PC-9 (cell line): ENCODE measurements at regions not wholly inside any gene's neighbourhood (a gene's known extent, or its start where the extent isn't known, plus 50 kb on each side); places are given as distances from the start of the nearest gene placed in this dataset.

Experiments
- BruUV-seq: library from RNA; stranded (reverse); fragments of 400-500 nt; replicated peaks from 2 replicates; lab custom pipeline; 2021; lab: Mats Ljungman, UMichigan
- CTCF ChIA-PET: fragments of 300-600 bp; sonication (Branson Sonifier 250); formaldehyde crosslinking; loops from one replicate; lab custom pipeline; 2022; ENCODE audit warnings: antibody characterized with exemption; lab: Charles Lee
- POLR2A ChIA-PET: fragments of 300-600 bp; sonication (Branson Sonifier 250); formaldehyde crosslinking; loops from one replicate; lab custom pipeline; 2022; ENCODE audit warnings: antibody characterized with exemption; ENCODE audit not compliant: unreplicated experiment; lab: Charles Lee
- DNase-seq, 2 experiments: peaks; one replicate each; pipeline versions ENCODE4 v3.0.0 to v3.0.0-alpha.2; 2015 to 2022; ENCODE audit warnings: mixed read lengths in 1 of 2
- H2AFZ ChIP-seq: fragments of 200-600 bp; sonication (generic); 2 replicates; pipeline ENCODE4 v1.8.1; 2017; ENCODE audit warnings: antibody characterized with exemption
- H3F3A ChIP-seq: fragments of 200-600 bp; sonication (generic); 2 replicates; pipeline ENCODE4 v1.8.1; 2017; ENCODE audit warnings: antibody characterized with exemption, mild to moderate bottlenecking, low read depth; ENCODE audit not compliant: insufficient read depth
- H3K27ac ChIP-seq: fragments of 200-600 bp; sonication (generic); 2 replicates; pipeline ENCODE4 v1.6.1; 2016; ENCODE audit warnings: mixed run types
- H3K27me3 ChIP-seq: fragments of 200-600 bp; sonication (generic); 2 replicates; pipeline ENCODE4 v1.6.1; 2016; ENCODE audit warnings: low read depth, mixed run types; ENCODE audit not compliant: insufficient read depth
- H3K36me3 ChIP-seq: fragments of 200-600 bp; sonication (generic); 2 replicates; pipeline ENCODE4 v1.6.1; 2016; ENCODE audit warnings: low read depth, mixed run types
- H3K4me1 ChIP-seq: fragments of 200-600 bp; sonication (generic); replicated peaks from 2 replicates; pipeline ENCODE4 v1.6.1; 2016; ENCODE audit warnings: mixed run types; ENCODE audit not compliant: insufficient read depth
- H3K4me2 ChIP-seq: fragments of 200-600 bp; sonication (generic); 2 replicates; pipeline ENCODE4 v1.6.1; 2017; ENCODE audit warnings: mixed run types
- H3K4me3 ChIP-seq: fragments of 200-600 bp; sonication (generic); 2 replicates; pipeline ENCODE4 v1.6.1; 2016; ENCODE audit warnings: mixed run types
- H3K79me2 ChIP-seq: fragments of 200-600 bp; sonication (generic); 2 replicates; pipeline ENCODE4 v1.6.1; 2017; ENCODE audit warnings: low read depth, mixed run types
- H3K9me2 ChIP-seq: fragments of 200-600 bp; sonication (generic); 2 replicates; pipeline ENCODE4 v1.8.1; 2017; ENCODE audit warnings: mild to moderate bottlenecking; ENCODE audit not compliant: insufficient read depth
- H3K9me3 ChIP-seq: fragments of 200-600 bp; sonication (generic); 2 replicates; pipeline ENCODE4 v1.8.1; 2016; ENCODE audit warnings: low read depth; ENCODE audit not compliant: insufficient read depth
- H4K20me1 ChIP-seq: fragments of 200-600 bp; sonication (generic); 2 replicates; pipeline ENCODE4 v1.8.1; 2017; ENCODE audit not compliant: insufficient read depth
- EZH2 ChIP-seq: fragments of 200-600 bp; sonication (generic); IDR thresholded peaks from 2 replicates; pipeline ENCODE4 v1.8.0; 2017; ENCODE audit warnings: antibody characterized with exemption, low read depth
- intact Hi-C: fragments of 100-400 bp; cut with micrococcal nuclease; formaldehyde crosslinking; loops from one replicate; pipeline ENCODE4 v1.10.0; 2022; ENCODE audit not compliant: unreplicated experiment
- TF ChIP-seq, protein P1 (sequence below): fragments of 200-600 bp; sonication (generic); conservative IDR thresholded peaks from 2 replicates; pipeline ENCODE4 v1.6.1; 2017; ENCODE audit warnings: mixed run types, antibody characterized with exemption, mild to moderate bottlenecking, moderate library complexity

DNA sequence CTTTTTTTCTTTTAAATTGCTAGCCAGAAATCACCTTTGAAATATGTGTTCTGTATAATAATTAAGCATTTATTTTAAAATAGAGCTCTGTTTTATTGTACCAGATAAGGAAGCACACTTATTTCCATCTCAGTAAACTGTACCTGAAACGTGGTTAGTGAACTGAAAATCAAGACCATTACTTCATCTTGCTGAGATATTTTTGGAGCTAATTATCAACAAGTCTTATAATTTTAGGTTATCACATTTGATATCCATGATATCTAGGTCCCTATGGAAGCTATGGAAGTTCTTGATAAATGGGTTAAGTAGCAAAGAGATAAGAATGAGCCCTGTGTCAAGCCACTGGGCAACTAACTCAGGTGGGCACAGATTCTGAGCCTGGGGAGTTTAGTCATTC, 187.2 kb downstream of the NFKBIZ start:
- Histone ChIP-seq H3K27ac (no peak overlapping the region), H3K4me2 (no peak overlapping the region), H3K4me1 (no peaks in the 10 kb centered on the region), H3K4me3 (no peak overlapping the region), H3K36me3 (no peaks in the 10 kb centered on the region), H3K9me3 (no peaks in the 10 kb centered on the region), H2AFZ (no peak overlapping the region), H3K9me2 (no peaks in the 10 kb centered on the region), H3F3A (no peaks in the 10 kb centered on the region), H3K27me3 (no peaks in the 10 kb centered on the region), H3K79me2 (no peaks in the 10 kb centered on the region), H4K20me1 (no peaks in the 10 kb centered on the region)
- POLR2A ChIA-PET: no interaction called here
- intact Hi-C loops: no loop called here
- no TSS peak for BruUV-seq
- TF ChIP-seq, protein P1, sequence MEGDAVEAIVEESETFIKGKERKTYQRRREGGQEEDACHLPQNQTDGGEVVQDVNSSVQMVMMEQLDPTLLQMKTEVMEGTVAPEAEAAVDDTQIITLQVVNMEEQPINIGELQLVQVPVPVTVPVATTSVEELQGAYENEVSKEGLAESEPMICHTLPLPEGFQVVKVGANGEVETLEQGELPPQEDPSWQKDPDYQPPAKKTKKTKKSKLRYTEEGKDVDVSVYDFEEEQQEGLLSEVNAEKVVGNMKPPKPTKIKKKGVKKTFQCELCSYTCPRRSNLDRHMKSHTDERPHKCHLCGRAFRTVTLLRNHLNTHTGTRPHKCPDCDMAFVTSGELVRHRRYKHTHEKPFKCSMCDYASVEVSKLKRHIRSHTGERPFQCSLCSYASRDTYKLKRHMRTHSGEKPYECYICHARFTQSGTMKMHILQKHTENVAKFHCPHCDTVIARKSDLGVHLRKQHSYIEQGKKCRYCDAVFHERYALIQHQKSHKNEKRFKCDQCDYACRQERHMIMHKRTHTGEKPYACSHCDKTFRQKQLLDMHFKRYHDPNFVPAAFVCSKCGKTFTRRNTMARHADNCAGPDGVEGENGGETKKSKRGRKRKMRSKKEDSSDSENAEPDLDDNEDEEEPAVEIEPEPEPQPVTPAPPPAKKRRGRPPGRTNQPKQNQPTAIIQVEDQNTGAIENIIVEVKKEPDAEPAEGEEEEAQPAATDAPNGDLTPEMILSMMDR: no peak
- no peak for TF ChIP-seq EZH2
- no peak for DNase-seq
- CTCF ChIA-PET: no interaction called here

DNA sequence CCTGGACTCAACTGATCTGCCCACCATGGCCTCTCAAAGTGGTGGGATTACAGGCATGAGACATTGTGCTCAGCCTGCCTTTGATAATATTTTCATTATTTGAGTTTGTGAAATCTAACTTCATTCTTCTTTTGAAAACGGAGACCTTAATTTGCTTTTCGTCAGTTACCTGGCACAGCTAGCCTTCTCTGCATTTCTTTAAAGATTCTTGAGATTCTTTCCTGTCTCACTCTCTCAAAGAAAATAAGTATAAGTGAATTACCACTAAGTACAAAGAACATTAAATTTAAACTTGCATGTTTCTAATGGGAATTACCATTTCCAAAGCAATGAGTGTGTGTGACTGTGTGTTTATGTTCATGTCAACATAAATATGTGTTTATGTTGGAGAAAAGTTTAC, 187.9 kb downstream of the NFKBIZ start:
- no peaks in the 10 kb centered on the region for H3K9me3 ChIP-seq
- no peak overlapping the region for H3K4me2 ChIP-seq
- DNase-seq: no peak
- H3K4me3 ChIP-seq: no peak overlapping the region
- no peaks in the 10 kb centered on the region for H3K4me1 ChIP-seq
- H2AFZ ChIP-seq: no peak overlapping the region
- intact Hi-C loops: no loop called here
- no peaks in the 10 kb centered on the region for H3K36me3 ChIP-seq
- H3K79me2 ChIP-seq: no peaks in the 10 kb centered on the region
- POLR2A ChIA-PET: no interaction called here
- no peaks in the 10 kb centered on the region for H3K9me2 ChIP-seq
- CTCF ChIA-PET: no interaction called here
- H3F3A ChIP-seq: no peaks in the 10 kb centered on the region
- no peak for TF ChIP-seq EZH2
- TF ChIP-seq, protein P1: no peak
- BruUV-seq: no TSS peak
- no peaks in the 10 kb centered on the region for H3K27me3 ChIP-seq
- no peak overlapping the region for H3K27ac ChIP-seq
- H4K20me1 ChIP-seq: no peaks in the 10 kb centered on the region

DNA sequence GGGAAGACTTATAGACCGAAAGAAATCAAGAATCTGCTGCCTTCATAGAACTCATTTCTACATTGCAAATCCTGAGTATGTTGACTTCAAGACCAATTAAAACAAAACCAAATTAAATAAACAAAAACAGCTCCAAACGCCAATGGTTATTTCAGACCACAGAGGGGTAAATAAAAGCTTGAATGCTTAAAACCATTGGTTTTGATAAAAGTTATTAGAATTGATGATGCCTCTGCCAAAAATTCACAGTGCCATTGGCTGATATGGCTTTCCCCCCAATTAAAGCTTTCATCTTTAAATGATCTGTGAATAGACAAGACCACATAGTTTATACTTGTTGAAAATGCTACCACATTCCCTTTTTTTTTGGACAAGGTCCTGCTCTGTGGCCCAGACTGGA, 188.5 kb downstream of the NFKBIZ start:
- POLR2A ChIA-PET: no interaction called here
- Histone ChIP-seq H4K20me1 (no peaks in the 10 kb centered on the region), H3K27ac (no peak overlapping the region), H2AFZ (no peak overlapping the region), H3K9me2 (no peaks in the 10 kb centered on the region), H3K9me3 (no peaks in the 10 kb centered on the region), H3K4me2 (no peak overlapping the region), H3K4me1 (no peaks in the 10 kb centered on the region), H3F3A (no peaks in the 10 kb centered on the region), H3K27me3 (no peaks in the 10 kb centered on the region), H3K4me3 (no peak overlapping the region), H3K36me3 (no peaks in the 10 kb centered on the region), H3K79me2 (no peaks in the 10 kb centered on the region)
- BruUV-seq: no TSS peak
- intact Hi-C loops: no loop called here
- DNase-seq: no peak
- CTCF ChIA-PET: interaction anchor here (1.2 kb wide), 1 partner anchor 8 kb away, joined by 4 read pairs; no protein-coding TSS in a partner anchor
- TF ChIP-seq EZH2: no peak
- TF ChIP-seq, protein P1: no peak
